ENCODE measurements at regions not wholly inside any gene's neighbourhood (a gene's known extent, or its start where the extent isn't known, plus 50 kb on each side); places are given as distances from the start of the nearest gene placed in this dataset.

- Histone ChIP-seq H3K4me3 (ENCODE audit: severe bottlenecking) (no peak overlapping the region), H3K36me3 (ENCODE audit: low read depth) (no peaks in the 10 kb centered on the region), H3K27ac (ENCODE audit: poor library complexity, severe bottlenecking) (no peak overlapping the region), H3K27me3 (ENCODE audit: insufficient read depth, poor library complexity, severe bottlenecking) (no peaks in the 10 kb centered on the region), H3K9me3 (ENCODE audit: severe bottlenecking) (no peaks in the 10 kb centered on the region), H3K4me1 (ENCODE audit: insufficient read depth, poor library complexity, severe bottlenecking) (no peaks in the 10 kb centered on the region)
- DNase-seq (ENCODE audit: low spot score) (no peak), ATAC-seq (ENCODE audit: low read depth) (no peak)
- TF ChIP-seq CTCF (IDR thresholded peaks at IDR 0.05; ENCODE audit: poor library complexity, severe bottlenecking), result no peak
Observed at GRCh38 chr4:175453456-175453855, 358.6 kb downstream of the GPM6A start.

- Histone ChIP-seq H3K9me3 (ENCODE audit: severe bottlenecking) (no peaks in the 10 kb centered on the region), H3K27ac (ENCODE audit: poor library complexity, severe bottlenecking) (no peak overlapping the region), H3K4me3 (ENCODE audit: severe bottlenecking) (no peak overlapping the region), H3K27me3 (ENCODE audit: insufficient read depth, poor library complexity, severe bottlenecking) (no peaks in the 10 kb centered on the region), H3K36me3 (ENCODE audit: low read depth) (no peaks in the 10 kb centered on the region), H3K4me1 (ENCODE audit: insufficient read depth, poor library complexity, severe bottlenecking) (no peaks in the 10 kb centered on the region)
- ATAC-seq (ENCODE audit: low read depth), result no peak
- no peak for DNase-seq (ENCODE audit: low spot score)
- TF ChIP-seq CTCF (IDR thresholded peaks at IDR 0.05; ENCODE audit: poor library complexity, severe bottlenecking), result no peak
Observed at GRCh38 chr4:175456131-175456530, 355.9 kb downstream of the GPM6A start.

- Histone ChIP-seq H3K4me1 (ENCODE audit: insufficient read depth, poor library complexity, severe bottlenecking) (no peaks in the 10 kb centered on the region), H3K36me3 (ENCODE audit: low read depth) (no peaks in the 10 kb centered on the region), H3K27ac (ENCODE audit: poor library complexity, severe bottlenecking) (no peak overlapping the region), H3K9me3 (ENCODE audit: severe bottlenecking) (no peaks in the 10 kb centered on the region), H3K4me3 (ENCODE audit: severe bottlenecking) (no peak overlapping the region), H3K27me3 (ENCODE audit: insufficient read depth, poor library complexity, severe bottlenecking) (no peaks in the 10 kb centered on the region)
- no peak for TF ChIP-seq CTCF (IDR thresholded peaks at IDR 0.05; ENCODE audit: poor library complexity, severe bottlenecking)
- DNase-seq (ENCODE audit: low spot score) (no peak), ATAC-seq (ENCODE audit: low read depth) (no peak)
Observed at GRCh38 chr4:175457956-175458355, 354.1 kb downstream of the GPM6A start.

GRCh38 chr4:175459571-175459970 is 352.5 kb downstream of the GPM6A start:
- Histone ChIP-seq H3K27ac (ENCODE audit: poor library complexity, severe bottlenecking) (no peak overlapping the region), H3K27me3 (ENCODE audit: insufficient read depth, poor library complexity, severe bottlenecking) (no peaks in the 10 kb centered on the region), H3K36me3 (ENCODE audit: low read depth) (no peaks in the 10 kb centered on the region), H3K9me3 (ENCODE audit: severe bottlenecking) (no peaks in the 10 kb centered on the region), H3K4me3 (ENCODE audit: severe bottlenecking) (no peak overlapping the region), H3K4me1 (ENCODE audit: insufficient read depth, poor library complexity, severe bottlenecking) (no peaks in the 10 kb centered on the region)
- ATAC-seq (ENCODE audit: low read depth) (no peak), DNase-seq (ENCODE audit: low spot score) (no peak)
- no peak for TF ChIP-seq CTCF (IDR thresholded peaks at IDR 0.05; ENCODE audit: poor library complexity, severe bottlenecking)

- no peaks in the 10 kb centered on the region for H3K27me3 ChIP-seq (ENCODE audit: insufficient read depth, poor library complexity, severe bottlenecking)
- TF ChIP-seq CTCF (IDR thresholded peaks at IDR 0.05; ENCODE audit: poor library complexity, severe bottlenecking), result no peak
- no peak for ATAC-seq (ENCODE audit: low read depth)
- H3K9me3 ChIP-seq (ENCODE audit: severe bottlenecking), result no peaks in the 10 kb centered on the region
- H3K4me3 ChIP-seq (ENCODE audit: severe bottlenecking), result no peak overlapping the region
- no peaks in the 10 kb centered on the region for H3K36me3 ChIP-seq (ENCODE audit: low read depth)
- DNase-seq (ENCODE audit: low spot score), result no peak
- H3K27ac ChIP-seq (ENCODE audit: poor library complexity, severe bottlenecking), result no peak overlapping the region
- H3K4me1 ChIP-seq (ENCODE audit: insufficient read depth, poor library complexity, severe bottlenecking), result no peaks in the 10 kb centered on the region
Observed at GRCh38 chr4:175460414-175460813, 351.6 kb downstream of the GPM6A start.

Data from RWPE2 (cell line).